Stimulated activated naive CD4-positive, alpha-beta T cell treated with Interleukin-2 at 50 U/mL for 16 hours (primary cell): ENCODE measurements at regions not wholly inside any gene's neighbourhood (a gene's known extent, or its start where the extent isn't known, plus 50 kb on each side); places are given as distances from the start of the nearest gene placed in this dataset.
"Not testable (repeated sequence)": the region's sequence is repeated elsewhere in the genome, so short reads cannot be mapped to it uniquely, and the experiment has no call there.

Source experiments
- DNase-seq: peaks from one replicate; lab custom pipeline; 2025; lab: John Stamatoyannopoulos, UW

DNA sequence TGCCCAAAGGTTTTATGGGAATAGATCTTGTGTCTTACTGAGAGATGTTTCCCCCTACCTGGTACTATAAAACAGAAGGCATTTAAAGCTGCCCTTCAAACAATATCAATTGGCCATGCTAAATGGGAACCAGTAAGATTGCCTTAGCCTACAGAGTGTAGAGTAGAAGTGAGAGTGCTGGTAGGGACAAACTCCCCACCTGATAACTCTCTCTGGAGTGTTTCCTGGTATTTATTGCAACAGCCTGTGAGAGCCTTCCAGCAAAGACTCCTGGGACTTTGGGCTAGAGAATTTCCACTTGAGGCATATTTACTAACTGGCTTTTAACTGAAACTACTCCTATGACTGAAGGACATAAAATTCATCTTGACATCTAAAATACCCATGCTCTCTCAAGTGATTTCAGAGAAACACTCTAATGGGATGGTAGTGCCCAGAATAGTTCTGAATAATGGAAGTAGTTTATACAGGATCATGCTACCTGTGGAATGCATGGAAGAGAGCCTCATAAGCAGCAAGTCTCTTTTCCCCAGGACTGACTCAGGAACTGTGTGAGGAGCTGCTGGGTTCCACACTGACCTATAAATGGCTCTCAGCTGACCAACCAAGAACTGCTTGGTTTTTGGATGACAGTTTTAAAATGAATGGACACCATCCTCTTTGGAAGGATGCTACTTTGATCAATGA, 132.7 kb upstream of the SLITRK5 start:
- DNase-seq, result no peak

DNA sequence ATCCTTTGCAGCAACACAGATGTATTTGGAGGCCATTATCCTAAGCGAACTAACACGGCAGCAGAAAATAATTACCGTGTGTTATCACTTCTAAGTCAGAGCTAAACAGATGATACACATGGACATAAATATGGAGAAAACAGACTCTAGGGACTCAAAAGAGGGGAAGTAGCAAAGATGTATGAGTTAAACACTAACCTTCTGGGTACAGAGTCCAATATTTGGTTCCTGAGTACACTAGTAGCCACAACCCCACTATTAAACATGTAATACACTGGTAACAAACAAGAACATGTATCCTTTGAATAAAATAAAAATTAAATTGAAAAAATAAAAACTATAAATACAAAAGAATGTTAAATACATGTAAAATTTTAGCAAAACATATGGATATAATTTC, 118.0 kb upstream of the SLITRK5 start:
- DNase-seq, result no peak

DNA sequence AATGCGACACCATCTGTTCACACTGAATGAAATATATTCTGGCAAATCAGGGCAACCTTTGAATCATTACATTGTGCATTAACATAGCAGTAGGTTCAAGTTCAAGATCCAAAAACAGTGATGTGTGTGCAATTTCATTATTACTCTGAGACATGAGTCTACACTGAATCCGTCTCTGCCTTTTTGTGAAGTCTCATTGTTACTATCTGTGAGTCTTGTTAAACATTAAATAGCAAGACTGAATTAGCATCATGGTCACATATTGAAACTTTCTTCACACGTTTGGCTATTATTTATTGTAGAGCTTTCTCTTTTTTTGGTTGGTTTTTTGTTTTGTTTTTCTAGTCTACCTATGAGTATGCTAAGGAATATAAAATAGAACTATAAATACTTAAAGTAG, 117.1 kb upstream of the SLITRK5 start:
- DNase-seq, result no peak

DNA sequence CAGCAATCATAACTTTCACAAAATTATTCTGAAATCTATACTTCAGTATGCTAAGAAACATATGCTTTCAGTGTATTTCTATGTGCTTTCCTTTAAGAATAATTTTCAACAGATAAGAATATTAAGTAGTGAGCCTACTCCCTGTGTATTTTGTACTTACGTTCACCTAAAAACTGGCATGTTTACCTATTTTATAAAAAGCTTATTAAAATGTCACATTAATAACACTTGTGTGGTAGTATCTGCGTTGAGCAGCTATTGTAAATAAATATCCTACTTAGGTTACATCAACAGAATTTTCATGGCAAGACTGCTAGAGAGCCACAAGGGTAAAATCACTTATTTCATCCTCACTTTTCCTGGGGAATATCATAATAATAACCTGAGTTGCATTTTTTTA, 113.4 kb upstream of the SLITRK5 start:
- no peak for DNase-seq

DNA sequence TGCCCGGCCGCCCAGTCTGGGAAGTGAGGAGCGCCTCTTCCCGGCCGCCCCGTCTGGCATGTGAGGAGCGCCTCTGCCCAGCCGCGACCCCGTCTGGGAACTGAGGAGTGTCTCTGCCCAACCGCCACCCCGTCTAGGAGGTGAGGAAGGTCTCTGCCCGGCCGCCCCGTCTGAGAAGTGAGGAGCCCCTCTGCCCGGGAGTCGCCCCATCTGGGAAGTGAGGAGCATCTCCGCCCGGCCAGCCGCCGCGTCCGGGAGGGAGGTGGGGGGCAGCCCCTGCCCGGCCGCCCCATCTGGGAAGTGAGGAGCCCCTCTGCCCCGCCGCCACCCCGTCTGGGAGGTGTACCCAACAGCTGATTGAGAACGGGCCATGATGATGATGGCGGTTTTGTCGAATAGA, 109.6 kb upstream of the SLITRK5 start:
- DNase-seq, result not testable (repeated sequence)

DNA sequence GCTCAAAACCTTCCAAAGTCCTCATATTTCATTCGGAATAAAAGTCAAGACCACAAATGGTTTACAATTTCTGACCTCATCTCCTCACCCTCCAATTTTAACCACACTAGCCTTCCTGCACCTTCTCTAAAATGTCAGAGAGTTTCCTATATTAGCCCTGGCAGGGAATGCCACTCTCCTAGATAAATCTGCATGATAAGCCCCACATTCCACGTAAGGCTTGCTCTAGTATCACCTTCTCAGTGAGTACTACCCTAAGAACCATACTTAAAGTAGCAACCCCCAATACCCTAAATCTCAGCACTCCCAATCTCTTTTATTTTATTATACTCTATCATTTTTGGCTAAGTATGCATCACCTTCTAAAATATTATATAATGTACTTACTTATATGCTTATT, 100.5 kb upstream of the SLITRK5 start:
- DNase-seq, result no peak

DNA sequence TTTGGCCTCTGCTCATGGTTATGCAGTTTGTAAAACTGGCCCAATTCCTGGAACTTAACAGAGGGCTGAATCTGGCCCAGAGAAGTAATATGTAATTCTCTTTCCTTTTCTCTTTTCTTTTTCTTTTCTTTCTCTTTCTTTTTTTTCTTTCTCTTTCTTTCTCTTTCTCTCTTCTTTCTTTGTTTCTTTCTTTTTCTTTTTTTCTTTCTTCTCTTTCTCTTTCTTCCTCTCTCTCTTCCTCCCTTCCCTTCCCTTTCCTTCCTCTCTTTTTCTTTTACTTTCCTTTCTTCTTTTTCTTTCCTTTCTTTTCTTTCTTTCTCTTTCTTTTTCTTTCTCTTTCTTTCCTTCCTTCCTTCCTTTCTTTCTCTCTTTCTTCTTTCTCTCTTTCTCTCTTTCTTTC, 88.8 kb upstream of the SLITRK5 start:
- no peak for DNase-seq

DNA sequence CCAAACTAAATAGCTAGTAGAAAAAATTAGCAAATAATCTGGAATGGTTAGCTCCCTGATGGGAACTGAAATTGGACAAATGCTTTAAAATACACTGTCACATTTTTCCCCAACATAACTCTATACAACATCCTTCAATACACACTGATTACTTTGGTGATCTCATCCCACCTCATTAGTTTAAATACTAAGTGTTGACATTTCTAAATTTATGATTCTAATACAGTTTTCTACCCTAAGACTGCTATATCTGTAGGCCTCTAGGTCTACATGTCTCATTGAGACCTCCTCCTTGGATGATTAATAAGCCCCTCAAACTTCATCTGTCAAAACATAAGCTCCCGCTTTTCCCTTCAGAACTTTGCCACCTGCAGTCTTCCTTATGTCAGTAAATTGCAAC, 80.7 kb upstream of the SLITRK5 start:
- no peak for DNase-seq

DNA sequence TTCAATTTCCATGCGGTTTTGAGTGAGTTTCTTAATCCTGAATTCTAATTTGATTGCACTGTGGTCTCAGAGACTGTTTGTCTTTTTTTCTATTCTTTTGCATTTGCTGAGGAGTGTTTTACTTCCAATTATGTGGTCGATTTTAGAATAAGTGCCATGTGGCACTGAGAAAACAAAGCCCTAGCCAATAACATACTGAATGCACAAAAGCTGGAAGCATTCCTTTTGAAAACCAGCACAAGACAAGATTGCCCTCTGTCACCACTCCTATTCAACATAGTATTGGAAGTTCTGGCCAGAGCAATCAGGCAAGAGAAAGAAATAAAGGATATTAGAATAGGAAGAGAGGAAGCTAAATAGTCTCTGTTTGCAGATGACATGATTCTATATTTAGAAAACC, 66.7 kb upstream of the SLITRK5 start:
- DNase-seq, result not testable (repeated sequence)

DNA sequence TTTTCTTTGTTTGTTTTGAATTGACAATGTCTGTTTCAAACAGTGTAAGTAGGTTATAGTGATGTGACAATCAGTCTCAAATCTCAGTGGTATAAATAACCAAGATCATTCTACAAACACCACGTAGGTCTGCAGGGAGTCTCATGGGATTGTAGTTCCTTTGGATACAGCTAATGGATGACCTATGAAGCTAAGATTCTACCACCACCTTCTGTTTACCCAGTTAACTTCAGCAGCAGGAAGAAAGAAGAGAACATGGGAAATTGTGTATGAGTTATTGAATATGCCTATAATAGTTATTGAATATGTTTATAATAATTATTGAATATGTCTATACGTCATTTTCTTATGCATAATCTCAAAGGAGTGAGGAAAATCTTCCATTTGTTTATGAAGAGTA, 63.9 kb upstream of the SLITRK5 start:
- DNase-seq, result no peak

DNA sequence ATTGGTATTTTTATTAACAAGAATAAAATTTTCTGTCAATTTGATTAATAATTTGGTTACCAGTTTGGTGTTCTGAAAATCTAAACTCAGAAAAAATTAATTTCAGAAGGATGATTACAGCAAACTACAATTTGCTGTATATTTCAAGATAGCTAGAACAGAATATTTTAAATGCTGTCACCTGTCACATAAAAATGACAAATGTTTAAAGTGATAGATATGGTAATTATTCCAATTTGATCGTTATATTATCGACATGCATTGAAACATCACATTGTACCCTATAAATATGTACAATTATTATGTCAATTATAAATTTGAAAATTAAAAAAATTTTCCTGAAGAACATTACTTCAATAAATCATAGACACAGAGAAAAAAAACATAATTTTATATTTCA, 56.9 kb upstream of the SLITRK5 start:
- no peak for DNase-seq
